ENCODE measurements at regions not wholly inside any gene's neighbourhood (a gene's known extent, or its start where the extent isn't known, plus 50 kb on each side); places are given as distances from the start of the nearest gene placed in this dataset.
"Not testable (repeated sequence)": the region's sequence is repeated elsewhere in the genome, so short reads cannot be mapped to it uniquely, and the experiment has no call there.

DNA sequence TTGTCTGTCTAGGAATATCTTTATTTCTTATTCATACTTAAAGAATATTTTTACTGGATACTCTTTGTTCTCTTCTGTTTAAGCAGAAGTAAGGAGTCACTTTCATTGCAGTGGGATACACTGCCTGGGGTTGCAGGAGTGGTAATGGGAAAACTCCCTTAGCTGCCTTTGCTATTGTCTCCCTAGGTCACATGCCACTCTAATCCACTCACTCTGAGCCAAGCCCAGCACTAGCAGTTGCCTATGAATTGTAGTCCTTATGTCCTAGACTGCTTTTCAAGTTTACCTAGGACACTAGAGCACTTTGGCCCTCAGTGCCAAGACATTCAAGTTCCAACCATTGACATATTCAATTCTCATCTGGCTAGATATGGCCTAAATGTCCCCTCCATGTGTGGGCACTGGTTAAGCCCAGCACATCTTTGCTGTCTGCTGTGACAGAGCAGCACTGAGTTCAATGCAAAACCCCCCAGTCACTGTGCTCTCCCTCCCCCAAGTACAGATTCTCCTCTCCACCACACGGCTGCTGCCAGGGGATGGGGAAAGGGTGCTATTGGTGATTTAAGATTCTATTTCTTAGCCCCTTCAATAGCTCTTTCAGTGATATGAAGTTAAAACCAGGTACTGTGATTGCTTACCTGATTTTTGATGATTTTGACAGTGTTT, 991.7 kb upstream of the KCND2 start:
- no peaks in the 10 kb centered on the region for H3K4me1 ChIP-seq (ENCODE audit: control insufficient read depth in 5 of 5, insufficient read depth in 5 of 5, low read length in 5 of 5)
- no peaks in the 10 kb centered on the region for H3K9me3 ChIP-seq (ENCODE audit: control insufficient read depth in 4 of 4, insufficient read depth in 3 of 4, low read length in 3 of 4)
- WGBS, 2 donors: 56 to 57% methylated on average over 1 of the region's 1 CpG
- no peaks in the 10 kb centered on the region for H3K36me3 ChIP-seq (ENCODE audit: control insufficient read depth in 4 of 4, insufficient read depth in 4 of 4, low read length in 4 of 4)
- H3K9ac ChIP-seq (ENCODE audit: insufficient read depth in 1 of 2, low read length in 2 of 2): no peak overlapping the region
- DNase-seq: no peak
- no peaks in the 10 kb centered on the region for H3K27me3 ChIP-seq (ENCODE audit: control insufficient read depth in 3 of 3, insufficient read depth in 3 of 3, low read length in 2 of 3)
- no peak overlapping the region for H3K27ac ChIP-seq (ENCODE audit: low read depth in 1 of 2, low read length in 1 of 2)
- no peak for ATAC-seq (ENCODE audit: insufficient read depth, low FRiP score)
- H3K4me3 ChIP-seq: no peak overlapping the region
- TF ChIP-seq, protein P1, sequence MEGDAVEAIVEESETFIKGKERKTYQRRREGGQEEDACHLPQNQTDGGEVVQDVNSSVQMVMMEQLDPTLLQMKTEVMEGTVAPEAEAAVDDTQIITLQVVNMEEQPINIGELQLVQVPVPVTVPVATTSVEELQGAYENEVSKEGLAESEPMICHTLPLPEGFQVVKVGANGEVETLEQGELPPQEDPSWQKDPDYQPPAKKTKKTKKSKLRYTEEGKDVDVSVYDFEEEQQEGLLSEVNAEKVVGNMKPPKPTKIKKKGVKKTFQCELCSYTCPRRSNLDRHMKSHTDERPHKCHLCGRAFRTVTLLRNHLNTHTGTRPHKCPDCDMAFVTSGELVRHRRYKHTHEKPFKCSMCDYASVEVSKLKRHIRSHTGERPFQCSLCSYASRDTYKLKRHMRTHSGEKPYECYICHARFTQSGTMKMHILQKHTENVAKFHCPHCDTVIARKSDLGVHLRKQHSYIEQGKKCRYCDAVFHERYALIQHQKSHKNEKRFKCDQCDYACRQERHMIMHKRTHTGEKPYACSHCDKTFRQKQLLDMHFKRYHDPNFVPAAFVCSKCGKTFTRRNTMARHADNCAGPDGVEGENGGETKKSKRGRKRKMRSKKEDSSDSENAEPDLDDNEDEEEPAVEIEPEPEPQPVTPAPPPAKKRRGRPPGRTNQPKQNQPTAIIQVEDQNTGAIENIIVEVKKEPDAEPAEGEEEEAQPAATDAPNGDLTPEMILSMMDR (IDR thresholded peaks at IDR 0.05; ENCODE audit: control extremely low read depth, extremely low read depth): no peak

DNA sequence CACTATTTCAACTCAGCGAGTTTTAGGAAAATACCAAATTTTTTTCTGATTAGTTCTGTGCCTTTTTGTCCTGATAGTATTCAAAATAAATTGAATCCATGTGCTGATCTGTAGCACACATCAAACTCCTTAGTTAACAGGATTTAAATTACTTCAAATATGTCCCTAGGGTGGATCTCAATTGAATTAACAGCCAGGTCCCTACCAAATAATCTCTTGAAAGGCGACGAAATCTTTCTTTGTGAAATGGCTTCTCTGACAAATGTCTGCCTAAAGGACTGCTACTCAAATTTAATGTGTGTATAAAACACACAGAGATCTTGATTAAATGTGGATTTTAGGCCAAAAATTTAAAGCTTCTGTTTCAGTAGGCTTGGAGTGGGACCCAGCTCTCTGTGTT, 989.6 kb upstream of the KCND2 start:
- DNase-seq: no peak
- no peaks in the 10 kb centered on the region for H3K4me1 ChIP-seq (ENCODE audit: control insufficient read depth in 5 of 5, insufficient read depth in 5 of 5, low read length in 5 of 5)
- no peak overlapping the region for H3K27ac ChIP-seq (ENCODE audit: low read depth in 1 of 2, low read length in 1 of 2)
- no peak for ATAC-seq (ENCODE audit: insufficient read depth, low FRiP score)
- no peaks in the 10 kb centered on the region for H3K36me3 ChIP-seq (ENCODE audit: control insufficient read depth in 4 of 4, insufficient read depth in 4 of 4, low read length in 4 of 4)
- no peak overlapping the region for H3K4me3 ChIP-seq
- H3K9me3 ChIP-seq (ENCODE audit: control insufficient read depth in 4 of 4, insufficient read depth in 3 of 4, low read length in 3 of 4): no peaks in the 10 kb centered on the region
- TF ChIP-seq, protein P1 (IDR thresholded peaks at IDR 0.05; ENCODE audit: control extremely low read depth, extremely low read depth): no peak
- WGBS, 2 donors: 75 to 82% methylated on average over 3 of the region's 3 CpGs
- H3K9ac ChIP-seq (ENCODE audit: insufficient read depth in 1 of 2, low read length in 2 of 2): no peak overlapping the region
- no peaks in the 10 kb centered on the region for H3K27me3 ChIP-seq (ENCODE audit: control insufficient read depth in 3 of 3, insufficient read depth in 3 of 3, low read length in 2 of 3)

DNA sequence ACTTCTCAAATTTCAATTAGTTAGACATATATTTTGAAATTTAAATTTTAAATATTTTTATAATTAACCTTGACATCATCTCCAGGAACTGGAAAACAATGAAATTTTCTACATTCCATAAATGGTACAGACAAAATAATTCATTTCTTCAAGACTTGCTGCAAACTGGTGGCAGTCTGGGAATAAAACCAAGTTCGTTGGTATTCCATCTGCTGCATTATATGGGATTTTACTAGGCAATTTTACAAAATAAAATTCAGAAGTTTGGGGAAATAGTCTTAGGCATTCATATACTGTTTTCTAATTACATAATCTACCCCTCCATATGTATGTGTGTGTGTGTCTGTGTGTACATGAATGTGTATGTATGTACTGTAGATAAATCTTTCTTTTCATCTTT, 984.6 kb upstream of the KCND2 start:
- TF ChIP-seq, protein P1 (IDR thresholded peaks at IDR 0.05; ENCODE audit: control extremely low read depth, extremely low read depth): no peak
- no peak overlapping the region for H3K4me3 ChIP-seq
- no peaks in the 10 kb centered on the region for H3K36me3 ChIP-seq (ENCODE audit: control insufficient read depth in 4 of 4, insufficient read depth in 4 of 4, low read length in 4 of 4)
- H3K27ac ChIP-seq (ENCODE audit: low read depth in 1 of 2, low read length in 1 of 2): no peak overlapping the region
- no peak for ATAC-seq (ENCODE audit: insufficient read depth, low FRiP score)
- H3K4me1 ChIP-seq (ENCODE audit: control insufficient read depth in 5 of 5, insufficient read depth in 5 of 5, low read length in 5 of 5): no peaks in the 10 kb centered on the region
- no peaks in the 10 kb centered on the region for H3K27me3 ChIP-seq (ENCODE audit: control insufficient read depth in 3 of 3, insufficient read depth in 3 of 3, low read length in 2 of 3)
- WGBS, 2 donors: 75 to 84% methylated on average over 1 of the region's 1 CpG
- no peaks in the 10 kb centered on the region for H3K9me3 ChIP-seq (ENCODE audit: control insufficient read depth in 4 of 4, insufficient read depth in 3 of 4, low read length in 3 of 4)
- no peak overlapping the region for H3K9ac ChIP-seq (ENCODE audit: insufficient read depth in 1 of 2, low read length in 2 of 2)
- DNase-seq: no peak

- H3K4me1 ChIP-seq (ENCODE audit: control insufficient read depth in 5 of 5, insufficient read depth in 5 of 5, low read length in 5 of 5); H3K36me3 ChIP-seq (ENCODE audit: control insufficient read depth in 4 of 4, insufficient read depth in 4 of 4, low read length in 4 of 4); DNase-seq; H3K27me3 ChIP-seq (ENCODE audit: control insufficient read depth in 3 of 3, insufficient read depth in 3 of 3, low read length in 2 of 3); H3K4me3 ChIP-seq; H3K9ac ChIP-seq (ENCODE audit: insufficient read depth in 1 of 2, low read length in 2 of 2); H3K9me3 ChIP-seq (ENCODE audit: control insufficient read depth in 4 of 4, insufficient read depth in 3 of 4, low read length in 3 of 4); ATAC-seq (ENCODE audit: insufficient read depth, low FRiP score); H3K27ac ChIP-seq (ENCODE audit: low read depth in 1 of 2, low read length in 1 of 2): not testable (repeated sequence)
- 66 to 84% methylated on average over 3 of the region's 3 CpGs for WGBS, 2 donors
Observed at GRCh38 chr7:119300341-119300740, 972.6 kb upstream of the KCND2 start.
